GM21423 (cell line): ENCODE measurements at regions not wholly inside any gene's neighbourhood (a gene's known extent, or its start where the extent isn't known, plus 50 kb on each side); places are given as distances from the start of the nearest gene placed in this dataset.

Experiments
- ATAC-seq: cut with Tn5 transposase; IDR thresholded peaks from one replicate; pipeline ENCODE4 v1.9.1; 2021; ENCODE audit warnings: mild to moderate bottlenecking, moderate library complexity; ENCODE audit not compliant: unreplicated experiment

GRCh38 chr9:121568343-121569265, 69.0 kb upstream of the GGTA1 start:
- no peak for ATAC-seq

GRCh38 chr9:121569266-121569648, 69.6 kb upstream of the GGTA1 start:
- no peak for ATAC-seq

GRCh38 chr9:121572581-121572980, 72.9 kb upstream of the GGTA1 start:
- no peak for ATAC-seq

DNA sequence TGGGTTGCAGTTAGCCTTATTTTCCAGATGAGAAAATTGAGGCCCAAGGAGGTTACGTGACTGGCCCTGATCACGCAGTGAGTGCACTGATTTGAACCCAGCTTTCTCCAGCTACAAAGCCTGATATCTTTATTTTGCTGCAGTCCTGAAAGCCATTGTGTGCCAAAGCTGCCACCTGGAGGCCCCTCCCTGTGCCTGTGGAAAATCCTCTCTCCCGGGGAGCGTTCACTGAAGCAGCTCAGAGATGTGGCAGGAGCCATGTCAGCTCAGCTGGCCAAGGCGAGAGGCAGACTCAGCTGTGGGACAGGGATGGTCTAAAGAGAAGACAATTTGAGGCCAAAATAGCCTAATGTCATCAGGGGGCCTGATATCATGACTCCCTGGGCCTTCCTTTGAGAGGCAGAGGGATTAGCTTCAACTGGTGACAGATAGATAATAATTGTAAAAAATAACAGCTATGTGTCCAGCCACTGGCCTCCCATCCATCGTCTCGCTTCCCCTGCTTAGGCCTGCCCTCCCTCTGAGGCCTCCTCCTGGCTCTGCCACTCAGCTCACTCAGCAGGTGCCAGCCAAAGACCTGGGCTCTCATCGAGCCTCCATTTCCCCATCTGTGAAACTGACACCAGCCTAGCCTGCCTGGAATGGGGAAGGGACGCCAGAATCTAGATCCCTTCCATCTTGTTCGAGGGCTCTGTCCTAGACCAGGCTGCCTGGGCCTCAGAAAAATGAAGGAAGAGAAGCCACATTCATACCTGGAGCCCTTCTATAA, 74.3 kb upstream of the GGTA1 start:
- no peak for ATAC-seq

GRCh38 chr9:121574774-121575519, 75.3 kb upstream of the GGTA1 start:
- ATAC-seq, result no peak

DNA sequence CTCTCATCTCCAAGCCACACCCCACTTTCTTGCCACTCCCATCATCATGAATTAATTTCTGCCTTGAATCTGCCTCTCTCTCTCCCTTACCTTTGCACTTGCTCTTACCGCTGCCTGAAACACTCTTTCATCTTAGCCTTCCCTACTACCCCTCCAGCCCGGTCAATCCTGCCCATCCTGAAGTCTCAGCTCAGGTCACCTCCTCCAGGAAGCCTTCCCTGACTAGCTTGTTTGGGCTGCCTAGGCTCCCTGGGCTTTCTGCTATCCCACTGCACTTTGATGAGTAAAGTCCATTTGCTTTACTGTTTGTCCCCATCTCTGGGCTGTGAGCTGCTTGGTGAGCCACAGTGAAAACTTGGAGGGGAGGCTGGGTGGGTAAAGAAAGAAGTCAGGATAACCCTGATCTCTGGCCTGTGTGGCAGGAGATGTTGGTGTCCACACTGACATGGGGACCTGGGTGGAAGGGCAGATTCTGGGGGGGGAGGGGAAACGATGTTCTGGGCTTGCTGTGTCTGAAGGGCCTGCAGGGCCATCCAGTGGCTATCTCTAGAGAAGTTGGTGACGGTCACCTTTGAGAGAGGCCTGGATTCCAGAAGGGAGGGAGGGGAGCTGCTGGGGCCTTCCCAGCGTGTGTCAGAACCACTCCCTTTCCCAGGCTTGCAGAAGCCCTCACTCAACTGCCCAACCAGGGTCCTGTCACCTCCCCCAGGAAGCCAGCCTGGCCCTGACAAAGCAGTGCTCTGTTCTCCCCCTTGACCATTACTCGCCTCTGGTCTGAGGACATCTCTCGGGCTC, 75.0 kb upstream of the DAB2IP start:
- ATAC-seq, result no peak

- no peak for ATAC-seq
Observed at GRCh38 chr9:121577166-121577565, 74.3 kb upstream of the DAB2IP start.

GRCh38 chr9:121577572-121577971, 73.9 kb upstream of the DAB2IP start:
- ATAC-seq, result no peak

GRCh38 chr9:121581786-121582600, 69.4 kb upstream of the DAB2IP start:
- ATAC-seq, result no peak

GRCh38 chr9:121582641-121583040, 68.8 kb upstream of the DAB2IP start:
- no peak for ATAC-seq

- ATAC-seq, result no peak
Observed at GRCh38 chr9:121584421-121584820, 67.0 kb upstream of the DAB2IP start.

GRCh38 chr9:121587863-121588262, 63.6 kb upstream of the DAB2IP start:
- ATAC-seq, result no peak

- no peak for ATAC-seq
Observed at GRCh38 chr9:121589986-121590385, 61.4 kb upstream of the DAB2IP start.

GRCh38 chr9:121592265-121592664, 59.2 kb upstream of the DAB2IP start:
- ATAC-seq, result no peak

DNA sequence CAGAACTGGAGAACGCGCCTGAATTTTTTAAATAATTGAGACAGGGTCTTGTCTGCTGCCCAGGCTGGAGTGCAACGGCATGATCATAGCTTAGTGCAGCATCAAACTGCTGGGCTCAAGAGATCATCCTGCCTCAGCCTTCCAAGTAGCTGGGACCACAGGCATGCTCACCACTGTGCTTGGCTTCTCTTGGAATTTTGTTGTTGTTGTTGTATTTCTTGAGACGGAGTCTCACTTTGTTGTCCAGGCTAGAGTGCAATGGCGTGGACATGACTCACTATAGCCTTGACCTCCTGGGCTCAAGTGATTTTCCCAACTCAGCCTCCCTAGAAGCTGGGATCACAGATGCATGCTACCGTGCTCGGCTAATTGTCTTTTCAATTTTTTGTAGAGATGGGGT, 58.4 kb upstream of the DAB2IP start:
- no peak for ATAC-seq

DNA sequence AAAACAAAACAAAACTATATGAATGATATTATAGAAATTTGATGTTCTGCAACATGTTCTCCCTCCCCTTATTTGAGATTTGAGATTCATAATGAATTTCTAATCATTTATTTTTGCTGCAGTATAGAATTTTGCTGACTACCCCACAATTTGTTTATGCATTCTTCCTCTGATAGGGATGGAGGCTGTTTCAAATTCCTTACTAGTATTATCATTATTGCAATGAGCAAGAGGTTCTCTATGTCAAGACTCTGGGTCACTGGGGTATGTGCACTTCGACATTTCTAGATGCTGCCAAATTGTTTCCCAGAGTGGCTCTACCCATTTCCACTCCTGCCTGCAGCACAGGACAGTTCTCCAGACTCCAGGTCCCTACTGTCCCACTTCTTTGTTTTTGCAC, 54.9 kb upstream of the DAB2IP start:
- no peak for ATAC-seq

- no peak for ATAC-seq
Observed at GRCh38 chr9:121597698-121598166, 53.7 kb upstream of the DAB2IP start.

DNA sequence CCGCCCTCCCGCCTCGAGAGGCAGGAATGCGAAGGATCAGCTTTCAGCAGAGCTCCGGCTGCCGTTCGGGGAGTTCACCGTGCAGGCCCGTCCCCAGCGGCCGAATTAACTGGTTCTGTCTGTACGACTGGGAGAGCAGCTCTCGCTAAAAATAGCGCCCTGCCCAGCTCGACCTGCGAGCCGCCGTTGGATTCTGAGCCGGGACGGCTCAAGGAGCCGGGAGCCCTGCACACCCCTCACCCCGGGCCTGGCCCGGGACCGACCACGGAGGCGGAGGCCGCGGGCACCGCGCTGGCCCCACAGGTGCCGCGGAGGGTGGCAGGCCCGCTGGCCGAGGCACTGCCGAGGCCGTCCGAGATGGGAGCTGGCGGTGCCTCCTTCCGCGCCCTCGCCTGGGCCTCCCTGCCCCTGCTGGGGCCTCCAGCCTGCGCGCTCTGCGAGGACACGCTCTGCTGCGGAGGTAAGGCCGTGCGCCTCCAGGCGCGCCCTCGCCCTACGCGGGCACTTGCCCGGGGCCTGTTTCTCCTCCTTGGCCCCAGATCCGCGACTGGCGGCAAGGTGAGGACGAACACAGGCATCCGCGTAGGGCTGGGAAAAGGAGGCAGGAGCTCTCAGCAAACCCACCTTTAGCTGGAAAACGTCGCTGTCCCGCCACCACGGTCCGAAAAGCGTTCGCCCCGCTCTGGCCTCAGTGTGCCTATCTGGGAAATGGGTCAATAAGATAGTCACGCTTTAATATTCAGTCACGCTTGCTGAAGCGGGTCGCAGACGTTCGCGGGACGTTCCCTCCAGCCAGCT, 53.1 kb upstream of the DAB2IP start:
- ATAC-seq, result no peak
